Spleen (tissue), 7 donors: ENCODE measurements at regions not wholly inside any gene's neighbourhood (a gene's known extent, or its start where the extent isn't known, plus 50 kb on each side); places are given as distances from the start of the nearest gene placed in this dataset.

ENCODE experiments used
- CTCF ChIP-seq, 11 experiments: fragments of 200-600 bp in 7 of 11; fragments of 450-650 bp in 4 of 11; sonication (generic) in 4 of 11; IDR thresholded peaks in 8 of 11; conservative IDR thresholded peaks in 3 of 11; 1 replicate in 7 of 11; 2 replicates in 4 of 11; pipeline versions ENCODE4 v1.4.0 to v1.8.0; 2016 to 2021; ENCODE audit warnings: antibody characterized with exemption in 11 of 11, inconsistent platforms in 4 of 11, mild to moderate bottlenecking in 1 of 11
- POLR2A ChIP-seq, 3 donors: fragments of 450-650 bp; IDR thresholded peaks; one replicate each; pipeline ENCODE4 v1.5.1; 2017; ENCODE audit warnings: antibody characterized with exemption in 3 of 3, mild to moderate bottlenecking in 1 of 3
- donor health status: DM: no; HTN: no; CAD: no; lungs with moderate emphysema.
- donor health status: DM: no; HTN: no; CAD: no.
- donor health status: DM: no; HTN: no; CAD: no.

- TF ChIP-seq CTCF (IDR thresholded peaks at IDR 0.05 in 8 of 11, conservative IDR thresholded peaks at IDR 0.05 in 3 of 11) (no peak), POLR2A (IDR thresholded peaks at IDR 0.05) (no peak)
Measured at GRCh38 chr5:67696446-67696845, 499.8 kb upstream of the CD180 start.
